ENCODE measurements at regions not wholly inside any gene's neighbourhood (a gene's known extent, or its start where the extent isn't known, plus 50 kb on each side); places are given as distances from the start of the nearest gene placed in this dataset.

GRCh38 chr4:84264652-84265051 lies 234.4 kb downstream of the NKX6-1 start:
- no peak overlapping the region for H2AFZ ChIP-seq (replicated peaks; ENCODE audit: low read length, poor library complexity)
- H2BK5ac ChIP-seq (ENCODE audit: low read depth, low read length, poor library complexity, severe bottlenecking): no peak overlapping the region
- ChIA-PET POLR2A (ENCODE audit: unreplicated experiment) (no interaction called here), CTCF (no interaction called here)
- no peaks in the 10 kb centered on the region for H3K36me3 ChIP-seq (ENCODE audit: control insufficient read depth, insufficient read depth, low read length)
- no peak overlapping the region for H3K27ac ChIP-seq (ENCODE audit: insufficient read depth, low read length)
- H3K4me2 ChIP-seq (ENCODE audit: low read depth, low read length): no peak overlapping the region
- H3K56ac ChIP-seq (ENCODE audit: extremely low read depth, insufficient read depth, low read length): no peak overlapping the region
- H3K4me1 ChIP-seq (ENCODE audit: control insufficient read depth, insufficient read depth, low read length): no peaks in the 10 kb centered on the region
- no peaks in the 10 kb centered on the region for H3K27me3 ChIP-seq (ENCODE audit: control insufficient read depth, insufficient read depth, low read length)
- no peak overlapping the region for H2AK5ac ChIP-seq (ENCODE audit: low read depth, low read length)
- H3K18ac ChIP-seq (ENCODE audit: low read depth, low read length): no peak overlapping the region
- H3K9ac ChIP-seq (ENCODE audit: low read depth, low read length): no peak overlapping the region
- no peaks in the 10 kb centered on the region for H3K79me1 ChIP-seq (ENCODE audit: low read depth in 1 of 2, low read length in 2 of 2)
- in situ Hi-C loops (cut with MboI; ENCODE audit: low sequenced_read_pairs): loop anchor here (10.0 to 25.0 kb wide), 2 partner anchors 490 to 752 kb away; no protein-coding TSS in a partner anchor
- H3K9me1 ChIP-seq (ENCODE audit: insufficient read depth, low read length): no peaks in the 10 kb centered on the region
- no TSS peak for BruUV-seq (replicated peaks)
- no peak for DNase-seq
- H3K9me3 ChIP-seq (ENCODE audit: control insufficient read depth, insufficient read depth, low read length): no peaks in the 10 kb centered on the region
- no peak for ATAC-seq (ENCODE audit: low read depth)
- H3K23ac ChIP-seq (ENCODE audit: low read depth, low read length): no peak overlapping the region
- no peak overlapping the region for H2AK9ac ChIP-seq (replicated peaks; ENCODE audit: low read depth, low read length, poor library complexity)
- H4K20me1 ChIP-seq (ENCODE audit: insufficient read depth, low read length): no peaks in the 10 kb centered on the region
- TF ChIP-seq RCOR1 (IDR thresholded peaks at IDR 0.05; ENCODE audit: insufficient replicate concordance, low read length) (no peak), MXI1 (IDR thresholded peaks at IDR 0.05; ENCODE audit: borderline replicate concordance, low read depth, low read length) (no peak), USF2 (IDR thresholded peaks at IDR 0.05; ENCODE audit: low read depth, low read length) (no peak), NFE2L2 (IDR thresholded peaks at IDR 0.05; ENCODE audit: low read depth, low read length) (no peak), CTCF (conservative IDR thresholded peaks at IDR 0.05; ENCODE audit: low read depth, low read length) (no peak), CHD1 (IDR thresholded peaks at IDR 0.05; ENCODE audit: low read depth, low read length) (no peak), RFX5 (IDR thresholded peaks at IDR 0.05; ENCODE audit: low read depth, low read length) (no peak), POLR2A (IDR thresholded peaks at IDR 0.05; ENCODE audit: low read depth, low read length) (no peak), BHLHE40 (IDR thresholded peaks at IDR 0.05; ENCODE audit: low read depth, low read length) (no peak), MAZ (IDR thresholded peaks at IDR 0.05; ENCODE audit: borderline replicate concordance, low read depth, low read length) (no peak), ELK1 (IDR thresholded peaks at IDR 0.05; ENCODE audit: borderline replicate concordance, low read depth, low read length) (no peak), SMC3 (IDR thresholded peaks at IDR 0.05; ENCODE audit: low read depth, low read length) (no peak), FOS (IDR thresholded peaks at IDR 0.05; ENCODE audit: low read depth, low read length) (no peak), RAD21 (IDR thresholded peaks at IDR 0.05; ENCODE audit: low read length) (no peak), MAFK (IDR thresholded peaks at IDR 0.05; ENCODE audit: low read depth, low read length) (no peak), CEBPB (IDR thresholded peaks at IDR 0.05; ENCODE audit: low read depth, low read length) (no peak)
- no peak overlapping the region for H2BK120ac ChIP-seq (ENCODE audit: low read depth, low read length)
- no peak overlapping the region for H4K91ac ChIP-seq (ENCODE audit: insufficient read depth, low read depth, low read length)
- no peak overlapping the region for H4K8ac ChIP-seq (ENCODE audit: low read depth in 2 of 2, low read length in 2 of 2)
- intact Hi-C loops (cut with micrococcal nuclease): no loop called here
- H2BK20ac ChIP-seq (ENCODE audit: low read depth, low read length): no peak overlapping the region
- H3K4ac ChIP-seq (ENCODE audit: low read depth, low read length): no peak overlapping the region
- no peak overlapping the region for H3K4me3 ChIP-seq (ENCODE audit: insufficient read depth, low read depth, low read length)
- dilution Hi-C loops (cut with HindIII; ENCODE audit: low sequenced_read_pairs, unreplicated experiment): no loop called here
- no peak overlapping the region for H3K14ac ChIP-seq (replicated peaks; ENCODE audit: low read depth, low read length)
- H2BK15ac ChIP-seq (ENCODE audit: low read depth, low read length): no peak overlapping the region
- no peak overlapping the region for H4K5ac ChIP-seq (ENCODE audit: low read depth, low read length)

Measured in IMR-90 (cell line).